ENCODE measurements at regions not wholly inside any gene's neighbourhood (a gene's known extent, or its start where the extent isn't known, plus 50 kb on each side); places are given as distances from the start of the nearest gene placed in this dataset.

GRCh38 chr12:61542551-61542950 lies 717.7 kb upstream of the USP15 start:
- TF ChIP-seq CTCF (conservative IDR thresholded peaks at IDR 0.05; ENCODE audit: low read length), result no peak
- Histone ChIP-seq H3K36me3 (ENCODE audit: insufficient read depth, low read length) (no peaks in the 10 kb centered on the region), H3K27me3 (ENCODE audit: insufficient read depth, low read length, poor library complexity, severe bottlenecking) (no peaks in the 10 kb centered on the region), H3K9me2 (replicated peaks; ENCODE audit: low read depth, low read length) (no peaks in the 10 kb centered on the region), H3F3A (ENCODE audit: low read depth) (no peaks in the 10 kb centered on the region), H3K4me1 (ENCODE audit: insufficient read depth, low read length, poor library complexity, severe bottlenecking) (no peaks in the 10 kb centered on the region), H3K4me2 (ENCODE audit: low read depth, low read length, poor library complexity, severe bottlenecking) (no peak overlapping the region), H2AFZ (ENCODE audit: low read length) (no peak overlapping the region), H3K9ac (ENCODE audit: low read depth, low read length, poor library complexity, severe bottlenecking) (no peak overlapping the region), H3K4me3 (ENCODE audit: low read length, poor library complexity, severe bottlenecking) (no peak overlapping the region), H3K9me3 (ENCODE audit: insufficient read depth, low read depth, low read length) (no peaks in the 10 kb centered on the region), H4K20me1 (ENCODE audit: insufficient read depth, low read length, poor library complexity, severe bottlenecking) (no peaks in the 10 kb centered on the region), H3K79me2 (ENCODE audit: insufficient read depth, low read length) (no peaks in the 10 kb centered on the region)

GRCh38 chr12:61546296-61546695 lies 713.9 kb upstream of the USP15 start:
- Histone ChIP-seq H3K9me2 (replicated peaks; ENCODE audit: low read depth, low read length) (no peaks in the 10 kb centered on the region), H4K20me1 (ENCODE audit: insufficient read depth, low read length, poor library complexity, severe bottlenecking) (no peaks in the 10 kb centered on the region)

GRCh38 chr12:61553091-61553490 lies 707.1 kb upstream of the USP15 start:
- Histone ChIP-seq H3K36me3 (ENCODE audit: insufficient read depth, low read length) (no peaks in the 10 kb centered on the region), H3K9me2 (replicated peaks; ENCODE audit: low read depth, low read length) (no peaks in the 10 kb centered on the region), H3F3A (ENCODE audit: low read depth) (no peaks in the 10 kb centered on the region), H2AFZ (ENCODE audit: low read length) (no peak overlapping the region), H3K79me2 (ENCODE audit: insufficient read depth, low read length) (no peaks in the 10 kb centered on the region), H3K27me3 (ENCODE audit: insufficient read depth, low read length, poor library complexity, severe bottlenecking) (peaks cover 5% of the 10 kb centered on the region), H3K4me2 (ENCODE audit: low read depth, low read length, poor library complexity, severe bottlenecking) (no peak overlapping the region), H3K9ac (ENCODE audit: low read depth, low read length, poor library complexity, severe bottlenecking) (no peak overlapping the region), H3K4me3 (ENCODE audit: low read length, poor library complexity, severe bottlenecking) (no peak overlapping the region), H3K9me3 (ENCODE audit: insufficient read depth, low read depth, low read length) (no peaks in the 10 kb centered on the region), H3K4me1 (ENCODE audit: insufficient read depth, low read length, poor library complexity, severe bottlenecking) (no peaks in the 10 kb centered on the region), H4K20me1 (ENCODE audit: insufficient read depth, low read length, poor library complexity, severe bottlenecking) (no peaks in the 10 kb centered on the region)
- TF ChIP-seq CTCF (conservative IDR thresholded peaks at IDR 0.05; ENCODE audit: low read length) (no peak), EZH2phosphoT487 (IDR thresholded peaks at IDR 0.05; ENCODE audit: borderline replicate concordance) (no peak)

More at GRCh38 chr12:61546296-61546695, 713.9 kb upstream of the USP15 start:
- Histone ChIP-seq H3K4me2 (ENCODE audit: low read depth, low read length, poor library complexity, severe bottlenecking) (no peak overlapping the region), H3K79me2 (ENCODE audit: insufficient read depth, low read length) (no peaks in the 10 kb centered on the region), H2AFZ (ENCODE audit: low read length) (no peak overlapping the region), H3K4me3 (ENCODE audit: low read length, poor library complexity, severe bottlenecking) (no peak overlapping the region), H3K27me3 (ENCODE audit: insufficient read depth, low read length, poor library complexity, severe bottlenecking) (no peaks in the 10 kb centered on the region), H3F3A (ENCODE audit: low read depth) (no peaks in the 10 kb centered on the region), H3K9ac (ENCODE audit: low read depth, low read length, poor library complexity, severe bottlenecking) (no peak overlapping the region), H3K36me3 (ENCODE audit: insufficient read depth, low read length) (no peaks in the 10 kb centered on the region), H3K9me3 (ENCODE audit: insufficient read depth, low read depth, low read length) (no peaks in the 10 kb centered on the region), H3K4me1 (ENCODE audit: insufficient read depth, low read length, poor library complexity, severe bottlenecking) (no peaks in the 10 kb centered on the region)
- TF ChIP-seq CTCF (conservative IDR thresholded peaks at IDR 0.05; ENCODE audit: low read length) (peak; percentile 32; the same call in 1 of the 2 replicates), EZH2phosphoT487 (IDR thresholded peaks at IDR 0.05; ENCODE audit: borderline replicate concordance) (no peak)

All from Loucy (cell line).